ENCODE measurements at regions not wholly inside any gene's neighbourhood (a gene's known extent, or its start where the extent isn't known, plus 50 kb on each side); places are given as distances from the start of the nearest gene placed in this dataset.

GRCh38 chr1:91165033-91165654 is 143.3 kb upstream of the ZNF644 start (continued):
- TF ChIP-seq LCOR (CRISPR knock-in tag; IDR thresholded peaks at IDR 0.05), result no peak
- no peak for TF ChIP-seq NR1H2 (CRISPR knock-in tag; IDR thresholded peaks at IDR 0.05)
- no peak for TF ChIP-seq ZNF518B (CRISPR knock-in tag; IDR thresholded peaks at IDR 0.05)
- peak; percentile 23 to 39; a peak in 1 of 4 replicates for TF ChIP-seq MAZ (CRISPR knock-in tag; conservative IDR thresholded peaks at IDR 0.05 in 1 of 2, IDR thresholded peaks at IDR 0.05 in 1 of 2)
- TF ChIP-seq ZNF668 (CRISPR knock-in tag; IDR thresholded peaks at IDR 0.05), result no peak
- 0 out of 2 replicates have a peak, but pooled peaks have one; percentile 37 for TF ChIP-seq RB1 (IDR thresholded peaks at IDR 0.05; ENCODE audit: low read depth)
- TF ChIP-seq PTRF (tag; IDR thresholded peaks at IDR 0.05), result no peak
- no peak for TF ChIP-seq ARHGAP35 (IDR thresholded peaks at IDR 0.05; ENCODE audit: partially characterized antibody)
- TF ChIP-seq SMC3 (conservative IDR thresholded peaks at IDR 0.05; ENCODE audit: insufficient read depth, low read depth, low read length), result peak; percentile 86
- no peak for TF ChIP-seq NONO (IDR thresholded peaks at IDR 0.05; ENCODE audit: low read depth in 2 of 2, low read length in 1 of 2)
- TF ChIP-seq LEF1 (IDR thresholded peaks at IDR 0.05), result no peak
- no peak for TF ChIP-seq GTF2A2 (tag; IDR thresholded peaks at IDR 0.05)
- peak; percentile 84 to 91 for TF ChIP-seq RAD21 (CRISPR knock-in tag; conservative IDR thresholded peaks at IDR 0.05 in 1 of 2, IDR thresholded peaks at IDR 0.05 in 1 of 2)
- TF ChIP-seq POLR2AphosphoS2 (IDR thresholded peaks at IDR 0.05; ENCODE audit: low read length), result no peak
- TF ChIP-seq HIVEP1 (CRISPR knock-in tag; IDR thresholded peaks at IDR 0.05), result no peak
- TF ChIP-seq SIN3B (IDR thresholded peaks at IDR 0.05; ENCODE audit: low read depth), result no peak
- no peak for TF ChIP-seq SMARCB1 (IDR thresholded peaks at IDR 0.05; ENCODE audit: insufficient read length, low read depth)
- TF ChIP-seq REST (IDR thresholded peaks at IDR 0.05; ENCODE audit: borderline replicate concordance), result peak; percentile 81
- no peak for TF ChIP-seq REST (CRISPR knock-in tag; IDR thresholded peaks at IDR 0.05; ENCODE audit: low read depth)

Data from K562 (cell line).